GM13976 (cell line): ENCODE measurements at regions not wholly inside any gene's neighbourhood (a gene's known extent, or its start where the extent isn't known, plus 50 kb on each side); places are given as distances from the start of the nearest gene placed in this dataset.
"Not testable (repeated sequence)": the region's sequence is repeated elsewhere in the genome, so short reads cannot be mapped to it uniquely, and the experiment has no call there.

Experiments
- DNase-seq: peaks from one replicate; pipeline ENCODE4 v3.0.0; 2012; ENCODE audit warnings: low spot score
- CTCF ChIP-seq: IDR thresholded peaks from 2 replicates; pipeline ENCODE4 v1.5.1; 2012; ENCODE audit warnings: borderline replicate concordance, mild to moderate bottlenecking; ENCODE audit not compliant: insufficient read depth; ENCODE audit errors: extremely low read depth, missing control alignments, control extremely low read depth
- in situ Hi-C: fragments of 300-500 bp; cut with MboI; formaldehyde crosslinking; loops from one replicate; pipeline ENCODE4 v1.12.0; 2022; ENCODE audit warnings: low sequenced_read_pairs, mixed read lengths, inconsistent platforms; ENCODE audit not compliant: unreplicated experiment

DNA sequence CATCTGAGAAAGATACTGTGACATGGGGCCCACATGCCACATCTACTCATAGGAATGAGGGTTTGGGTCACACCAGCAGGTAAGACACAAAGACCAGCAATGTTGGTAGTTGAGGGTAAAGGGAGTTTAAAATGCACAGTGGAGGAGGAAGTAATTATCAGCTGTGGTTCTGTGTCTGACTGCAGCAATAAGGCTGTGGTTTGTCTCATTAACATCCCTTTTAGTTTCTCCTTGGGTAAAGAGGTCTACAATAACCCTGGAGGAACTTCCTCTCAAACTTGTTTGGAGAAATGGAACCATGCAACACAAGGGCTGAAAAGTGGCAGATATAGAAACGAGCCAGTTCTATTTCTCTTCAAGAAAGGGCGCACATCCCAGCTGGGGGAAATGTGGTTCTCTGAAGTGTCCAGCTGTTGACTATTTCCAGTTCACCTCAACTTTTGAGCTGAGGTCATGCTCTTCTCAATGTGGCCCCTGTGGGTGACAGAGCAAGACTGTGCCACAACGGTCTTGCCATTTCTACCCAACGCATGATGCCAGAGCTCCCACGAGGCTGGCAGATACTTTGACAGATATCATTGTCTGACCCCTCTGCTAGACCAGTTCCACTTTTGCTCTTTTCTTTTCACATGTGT is 234.3 kb downstream of the SQOR start:
- no peak for DNase-seq
- in situ Hi-C loops, result no loop called here
- no peak for TF ChIP-seq CTCF

DNA sequence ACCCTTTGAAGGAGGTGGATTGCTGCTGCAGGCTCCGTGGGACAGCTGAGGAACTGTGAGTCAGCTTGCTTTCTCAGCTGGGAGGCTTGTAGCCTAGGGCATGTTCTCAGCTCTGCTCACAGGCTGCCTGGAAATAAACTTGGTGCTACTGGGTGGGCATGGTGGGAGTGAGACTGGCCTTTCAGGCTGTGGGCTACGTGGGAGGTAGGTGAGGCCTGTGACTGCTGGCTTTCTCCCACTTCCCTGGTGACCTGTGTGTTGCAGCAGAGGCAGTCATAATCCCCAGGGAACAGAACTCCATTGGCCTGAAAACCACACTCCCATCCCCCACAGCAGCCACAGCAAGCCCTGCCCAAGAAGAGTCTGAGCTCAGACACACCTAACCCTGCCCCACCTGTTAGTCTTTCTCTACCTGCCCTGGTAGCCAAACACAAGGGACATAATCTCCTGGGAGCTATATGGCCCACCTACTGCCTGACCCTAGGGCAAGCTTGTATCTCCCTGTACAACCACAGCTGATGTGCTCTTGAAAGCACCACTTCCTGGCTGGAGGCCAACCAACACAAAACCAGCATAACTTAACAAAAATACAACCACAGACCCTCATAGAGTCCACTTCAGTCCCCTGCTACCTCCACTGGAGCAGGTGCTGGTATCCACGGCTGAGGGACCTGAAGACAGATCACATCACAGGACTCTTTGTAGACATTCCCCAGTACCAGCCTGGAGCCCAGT is 236.5 kb downstream of the SQOR start:
- DNase-seq, result no peak
- no peak for TF ChIP-seq CTCF
- in situ Hi-C loops, result no loop called here

DNA sequence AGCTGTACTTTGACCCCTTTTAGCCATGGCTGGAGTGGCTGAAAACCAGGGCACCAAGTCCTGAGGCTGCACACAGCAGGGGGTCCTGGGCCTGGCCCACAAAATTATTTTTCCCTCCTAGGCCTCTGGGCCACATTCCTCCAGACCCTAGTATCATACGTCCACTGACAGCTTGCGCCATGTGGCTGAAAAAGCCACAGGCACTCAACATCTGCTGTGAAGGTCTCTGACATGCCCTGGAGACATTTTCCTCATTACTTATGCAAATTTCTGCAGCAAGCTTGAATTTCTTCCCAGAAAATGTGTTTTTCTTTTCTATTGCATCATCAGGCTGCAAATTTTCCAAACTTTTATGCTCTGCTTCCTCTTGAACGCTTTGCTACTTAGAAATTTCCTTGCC is 239.0 kb downstream of the SQOR start:
- in situ Hi-C loops, result no loop called here
- DNase-seq, result no peak
- no peak for TF ChIP-seq CTCF

GRCh38 chr15:45874566-45874965 is 239.7 kb downstream of the SQOR start:
- DNase-seq, in situ Hi-C loops: not testable (repeated sequence)

GRCh38 chr15:45884289-45884688 is 249.5 kb downstream of the SQOR start:
- in situ Hi-C loops, result no loop called here
- no peak for TF ChIP-seq CTCF
- no peak for DNase-seq

- no peak for DNase-seq
- in situ Hi-C loops, result no loop called here
- TF ChIP-seq CTCF, result no peak
These were observed 250.1 kb downstream of the SQOR start for GRCh38 chr15:45884755-45885445.

GRCh38 chr15:45885801-45886200 is 251.0 kb downstream of the SQOR start:
- no peak for DNase-seq
- in situ Hi-C loops, result no loop called here
- TF ChIP-seq CTCF, result no peak
